Transverse colon (tissue), 4 donors: ENCODE measurements at regions not wholly inside any gene's neighbourhood (a gene's known extent, or its start where the extent isn't known, plus 50 kb on each side); places are given as distances from the start of the nearest gene placed in this dataset.

ENCODE experiments used
- DNase-seq: peaks from one replicate; pipeline ENCODE4 v3.0.0-alpha.2; 2019
- H3K27ac ChIP-seq, 4 donors: fragments of 200-600 bp; sonication (generic); 2 replicates each; pipeline ENCODE4 v1.5.1; 2016 to 2018; ENCODE audit warnings: inconsistent platforms in 4 of 4
- H3K27me3 ChIP-seq: fragments of 200-600 bp; sonication (generic); 2 replicates; pipeline ENCODE4 v1.5.1; 2017; ENCODE audit warnings: inconsistent platforms
- H3K36me3 ChIP-seq, 4 donors: fragments of 200-600 bp; sonication (generic); 2 replicates each; pipeline ENCODE4 v1.5.1; 2017 to 2019; ENCODE audit warnings: inconsistent platforms in 4 of 4
- H3K4me1 ChIP-seq, 4 donors: fragments of 200-600 bp; sonication (generic); 2 replicates each; pipeline ENCODE4 v1.5.1; 2017 to 2020; ENCODE audit warnings: inconsistent platforms in 4 of 4
- H3K4me3 ChIP-seq, 4 donors: fragments of 200-600 bp; sonication (generic); 1 replicate in 1 of 4; 2 replicates in 3 of 4; pipeline versions ENCODE4 v1.5.1 to v1.6.1; 2017 to 2019; ENCODE audit warnings: inconsistent platforms in 4 of 4
- H3K9me3 ChIP-seq, 2 donors: fragments of 200-600 bp; sonication (generic); 2 replicates each; pipeline ENCODE4 v1.5.1; 2017 to 2019; ENCODE audit warnings: inconsistent platforms in 2 of 2
- CTCF ChIP-seq, 5 experiments: fragments of 200-600 bp in 3 of 5; fragments of 450-650 bp in 2 of 5; sonication (generic) in 3 of 5; IDR thresholded peaks; 1 replicate in 2 of 5; 2 replicates in 3 of 5; pipeline ENCODE4 v1.5.1; 2016 to 2017; ENCODE audit warnings: antibody characterized with exemption in 5 of 5, inconsistent platforms in 3 of 5, mild to moderate bottlenecking in 2 of 5, moderate library complexity in 1 of 5
- EP300 ChIP-seq: sonication (generic); formaldehyde crosslinking; IDR thresholded peaks from one replicate; pipeline ENCODE4 v1.6.1; 2017; ENCODE audit warnings: antibody characterized with exemption, low read depth
- POLR2A ChIP-seq: fragments of 450-650 bp; IDR thresholded peaks from one replicate; pipeline ENCODE4 v1.6.1; 2016; ENCODE audit warnings: antibody characterized with exemption, mild to moderate bottlenecking, moderate library complexity
- POLR2AphosphoS5 ChIP-seq, 3 donors: sonication (generic); formaldehyde crosslinking; IDR thresholded peaks; one replicate each; pipeline ENCODE4 v1.6.1; 2016; ENCODE audit warnings: antibody characterized with exemption in 3 of 3
- WGBS, 2 donors: methylation state at CpG; one replicate each; pipeline ENCODE4 v1.1.5; 2018; ENCODE audit warnings: low coverage in 1 of 2; 5-methylcytosine and 5-hydroxymethylcytosine counted together
- in situ Hi-C, 4 donors: fragments of 200-750 bp; cut with MboI; loops; one replicate each; pipeline versions ENCODE4 v1.15.0 to v1.15.1; 2017; ENCODE audit warnings: low sequenced_read_pairs in 3 of 4, low pct_ligation_motif_present in 1 of 4, low pct_unique_long_range_greater_than_20kb in 1 of 4
- intact Hi-C: fragments of 100-400 bp; cut with DNase I; formaldehyde crosslinking; loops from one replicate; pipeline ENCODE4 v1.15.1; 2023; ENCODE audit warnings: low total_unique reads

- H3K27ac ChIP-seq: no peak overlapping the region
- 67 to 90% methylated on average over 1 of the region's 1 CpG for WGBS, 2 donors
- TF ChIP-seq EP300 (no peak), POLR2A (no peak), POLR2AphosphoS5 (IDR thresholded peaks at IDR 0.05) (no peak), CTCF (IDR thresholded peaks at IDR 0.05) (no peak)
- no peaks in the 10 kb centered on the region for H3K4me1 ChIP-seq
- intact Hi-C loops: no loop called here
- no peak for DNase-seq
- H3K27me3 ChIP-seq: no peaks in the 10 kb centered on the region
- peaks cover 0 to 8% of the 10 kb centered on the region in 2 donors for H3K9me3 ChIP-seq
- H3K36me3 ChIP-seq: no peaks in the 10 kb centered on the region
- no peak overlapping the region for H3K4me3 ChIP-seq
- in situ Hi-C loops: no loop called here
Measured at GRCh38 chr6:15929685-15930084, 199.2 kb upstream of the MYLIP start.

GRCh38 chr6:15927531-15928225 is 201.2 kb upstream of the MYLIP start:
- in situ Hi-C loops (no loop called here), intact Hi-C loops (no loop called here)
- WGBS, 2 donors: 80 to 82% methylated on average over 1 to 2 of the region's 2 CpGs

GRCh38 chr6:15926256-15926655 is 202.6 kb upstream of the MYLIP start:
- intact Hi-C loops (no loop called here), in situ Hi-C loops (no loop called here)
- Histone ChIP-seq H3K27me3 (no peaks in the 10 kb centered on the region), H3K27ac (no peak overlapping the region), H3K9me3 (peaks cover 0 to 7% of the 10 kb centered on the region in 2 donors), H3K4me3 (no peak overlapping the region), H3K4me1 (no peaks in the 10 kb centered on the region), H3K36me3 (no peaks in the 10 kb centered on the region)
- 73 to 88% methylated on average over 3 of the region's 3 CpGs for WGBS, 2 donors
- no peak for DNase-seq
- TF ChIP-seq POLR2AphosphoS5 (IDR thresholded peaks at IDR 0.05) (no peak), POLR2A (no peak), EP300 (no peak), CTCF (IDR thresholded peaks at IDR 0.05) (no peak)

More at GRCh38 chr6:15927531-15928225, 201.2 kb upstream of the MYLIP start:
- Histone ChIP-seq H3K4me3 (no peak overlapping the region), H3K4me1 (no peaks in the 10 kb centered on the region), H3K27me3 (no peaks in the 10 kb centered on the region), H3K9me3 (peaks cover 0 to 8% of the 10 kb centered on the region in 2 donors), H3K27ac (no peak overlapping the region), H3K36me3 (no peaks in the 10 kb centered on the region)
- no peak for DNase-seq
- TF ChIP-seq POLR2AphosphoS5 (IDR thresholded peaks at IDR 0.05) (no peak), EP300 (no peak), CTCF (IDR thresholded peaks at IDR 0.05) (no peak), POLR2A (no peak)

GRCh38 chr6:15924893-15925292 is 204.0 kb upstream of the MYLIP start:
- Histone ChIP-seq H3K36me3 (no peaks in the 10 kb centered on the region), H3K27me3 (no peaks in the 10 kb centered on the region), H3K27ac (no peak overlapping the region), H3K4me1 (no peaks in the 10 kb centered on the region), H3K4me3 (no peak overlapping the region), H3K9me3 (no peaks in the 10 kb centered on the region)
- in situ Hi-C loops: no loop called here
- no peak for DNase-seq
- intact Hi-C loops: no loop called here
- TF ChIP-seq POLR2AphosphoS5 (IDR thresholded peaks at IDR 0.05): no peak
- TF ChIP-seq EP300: no peak
- TF ChIP-seq CTCF (IDR thresholded peaks at IDR 0.05): no peak
- no peak for TF ChIP-seq POLR2A
